ENCODE measurements at regions not wholly inside any gene's neighbourhood (a gene's known extent, or its start where the extent isn't known, plus 50 kb on each side); places are given as distances from the start of the nearest gene placed in this dataset.
"Not testable (repeated sequence)": the region's sequence is repeated elsewhere in the genome, so short reads cannot be mapped to it uniquely, and the experiment has no call there.

DNA sequence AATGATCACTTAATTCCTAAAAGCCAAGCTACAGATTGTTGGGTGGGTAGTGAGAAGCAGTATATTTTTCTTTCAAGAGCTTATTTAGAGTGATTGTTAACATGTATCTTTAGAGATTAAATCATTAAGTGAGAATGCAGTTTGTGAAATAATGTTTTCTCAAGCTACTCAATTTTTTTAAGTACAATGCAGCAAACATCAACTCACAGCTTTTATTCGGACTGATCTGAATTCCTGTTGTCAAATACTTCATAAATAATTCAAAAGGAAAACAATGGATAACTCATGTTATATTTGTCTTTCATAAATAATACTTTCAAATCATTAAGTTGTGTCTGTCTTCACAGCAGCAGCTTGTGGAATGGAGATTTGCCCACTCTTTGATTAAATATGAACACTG, 271.1 kb upstream of the DEPDC1 start:
- DNase-seq (ENCODE audit: extremely low read depth in 1 of 11, low read depth in 9 of 11, low spot score in 4 of 11) = no peak

DNA sequence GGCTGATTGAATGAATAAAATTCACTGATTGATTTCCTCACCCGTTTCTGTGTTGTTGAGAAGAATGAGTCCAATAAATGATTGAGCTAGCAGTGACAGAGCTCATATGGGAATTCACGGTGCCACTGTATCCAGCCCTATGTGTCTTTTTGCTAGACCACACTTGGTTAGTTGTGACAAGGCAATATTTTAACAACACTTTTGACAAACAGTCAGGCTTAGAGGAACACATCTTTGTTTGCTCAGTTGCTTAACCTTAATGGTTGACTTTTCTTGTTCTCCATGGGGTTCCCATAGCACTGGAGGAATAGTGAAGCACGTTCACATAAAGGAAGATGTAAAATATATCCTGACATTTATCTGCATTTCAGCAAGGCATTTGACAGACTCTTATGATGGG, 273.9 kb upstream of the DEPDC1 start:
- no peak for DNase-seq (ENCODE audit: extremely low read depth in 1 of 11, low read depth in 9 of 11, low spot score in 4 of 11)

DNA sequence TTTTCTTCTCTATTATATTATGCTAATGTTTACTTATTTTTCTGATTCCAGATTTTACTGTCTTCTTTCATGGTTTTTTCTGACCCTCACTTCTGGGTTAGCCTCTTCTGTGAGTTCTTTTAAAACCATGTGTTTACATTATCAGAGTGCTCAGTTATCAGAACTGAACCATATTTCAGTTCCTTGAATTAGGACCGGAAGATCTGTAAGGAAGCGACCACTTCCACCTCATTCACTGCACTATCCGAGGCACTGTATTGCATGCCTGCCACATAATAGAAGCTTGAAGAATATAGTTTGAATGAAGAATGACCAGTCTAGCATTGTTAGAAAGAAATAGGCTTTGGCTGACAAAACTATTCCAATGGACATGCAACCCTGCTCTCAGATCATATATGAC, 281.0 kb upstream of the DEPDC1 start:
- no peak for DNase-seq (ENCODE audit: extremely low read depth in 1 of 11, low read depth in 9 of 11, low spot score in 4 of 11)

DNA sequence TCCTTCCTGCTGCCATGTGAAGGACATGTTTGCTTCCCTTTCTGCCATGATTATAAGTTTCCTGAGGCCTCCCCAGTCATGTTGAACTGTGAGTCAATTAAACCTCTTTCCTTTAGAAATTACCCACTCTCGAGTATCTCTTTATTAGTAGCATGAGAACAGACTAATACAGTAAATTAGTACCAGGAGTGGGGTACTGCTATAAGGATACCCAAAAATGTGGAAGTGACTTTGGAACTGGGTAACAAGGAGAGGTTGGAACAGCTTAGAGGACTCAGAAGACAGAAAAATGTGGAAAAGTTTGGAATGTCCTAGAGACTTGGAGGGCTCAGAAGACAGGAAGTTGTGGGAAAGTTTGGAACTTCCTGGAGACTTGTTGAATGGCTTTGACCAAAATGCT, 283.0 kb upstream of the DEPDC1 start:
- not testable (repeated sequence) for DNase-seq (ENCODE audit: extremely low read depth in 1 of 11, low read depth in 9 of 11, low spot score in 4 of 11)

DNA sequence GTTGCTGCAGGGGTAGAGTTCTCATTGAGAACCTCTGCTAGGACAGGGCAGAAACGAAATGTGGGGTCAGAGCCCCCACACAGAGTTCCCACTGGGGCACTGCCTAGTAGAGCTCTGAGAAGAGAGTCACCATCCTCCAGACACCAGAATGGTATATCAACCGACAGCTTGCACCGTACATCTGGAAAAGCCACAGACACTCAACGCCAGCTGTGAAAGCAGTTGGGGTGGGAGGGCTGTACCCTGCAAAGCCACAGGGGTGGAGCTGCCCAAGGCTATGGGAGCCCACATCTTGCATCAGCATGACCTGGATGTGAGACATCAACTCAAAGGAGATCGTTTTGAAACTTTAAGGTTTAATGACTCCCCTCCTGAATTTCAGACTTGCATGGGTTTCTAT, 284.0 kb upstream of the DEPDC1 start:
- DNase-seq (ENCODE audit: extremely low read depth in 1 of 11, low read depth in 9 of 11, low spot score in 4 of 11) = no peak

DNA sequence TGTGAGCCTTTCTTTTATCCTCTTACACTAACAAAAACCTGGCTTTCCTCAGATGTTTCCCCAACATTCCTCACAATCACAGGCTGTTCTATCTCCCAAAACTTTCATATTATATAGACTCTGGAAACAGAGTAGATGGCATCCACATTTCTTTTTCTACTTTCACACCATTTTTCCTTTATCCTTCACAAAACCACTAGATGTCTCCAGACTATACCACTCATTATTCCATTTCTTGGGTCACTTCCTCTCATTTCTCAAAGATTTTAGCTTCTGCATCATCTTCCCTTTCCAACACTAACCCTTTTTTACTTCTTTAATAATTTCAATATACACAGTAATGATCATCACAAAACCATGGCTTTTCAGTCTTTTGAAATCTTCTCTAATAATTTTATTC, 286.0 kb upstream of the DEPDC1 start:
- DNase-seq (ENCODE audit: extremely low read depth in 1 of 11, low read depth in 9 of 11, low spot score in 4 of 11) = no peak

DNA sequence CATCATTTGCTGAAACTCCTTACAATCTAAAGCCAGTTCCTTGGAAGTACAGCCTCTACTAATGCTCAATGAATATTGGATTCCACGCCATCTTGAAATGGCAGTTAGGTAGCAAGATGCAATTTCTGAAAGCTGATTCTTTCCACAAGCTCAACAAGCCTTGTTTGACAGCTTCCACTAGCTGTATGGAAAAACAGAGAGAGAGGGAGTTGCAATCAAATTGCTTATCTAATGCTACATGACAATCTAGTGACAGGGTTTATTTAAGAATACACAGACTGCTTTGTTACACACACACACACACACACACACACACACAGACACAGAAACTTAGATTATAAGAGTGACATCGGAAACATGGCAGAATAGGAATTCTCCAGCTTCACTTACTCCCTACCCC, 288.4 kb upstream of the DEPDC1 start:
- no peak for DNase-seq (ENCODE audit: extremely low read depth in 1 of 11, low read depth in 9 of 11, low spot score in 4 of 11)

DNA sequence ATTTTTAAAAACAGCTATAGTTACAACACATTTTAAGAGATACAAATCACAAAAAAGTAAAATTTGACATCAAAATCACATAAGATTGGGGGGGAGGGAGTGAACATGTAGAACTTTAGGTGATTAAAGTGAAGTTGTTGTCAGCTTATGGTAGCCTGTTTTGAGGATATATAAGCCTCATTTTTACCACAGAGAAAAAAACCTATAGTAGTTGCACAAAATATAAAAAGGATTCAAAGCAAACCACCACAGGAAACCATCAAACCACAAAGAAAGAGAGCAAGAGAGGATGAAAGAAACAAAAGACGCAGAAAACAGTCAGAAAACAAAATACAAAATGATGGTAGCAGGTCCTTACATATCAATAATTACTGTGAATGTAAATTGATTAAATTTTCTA, 291.9 kb upstream of the DEPDC1 start:
- DNase-seq (ENCODE audit: extremely low read depth in 1 of 11, low read depth in 9 of 11, low spot score in 4 of 11) = no peak

DNA sequence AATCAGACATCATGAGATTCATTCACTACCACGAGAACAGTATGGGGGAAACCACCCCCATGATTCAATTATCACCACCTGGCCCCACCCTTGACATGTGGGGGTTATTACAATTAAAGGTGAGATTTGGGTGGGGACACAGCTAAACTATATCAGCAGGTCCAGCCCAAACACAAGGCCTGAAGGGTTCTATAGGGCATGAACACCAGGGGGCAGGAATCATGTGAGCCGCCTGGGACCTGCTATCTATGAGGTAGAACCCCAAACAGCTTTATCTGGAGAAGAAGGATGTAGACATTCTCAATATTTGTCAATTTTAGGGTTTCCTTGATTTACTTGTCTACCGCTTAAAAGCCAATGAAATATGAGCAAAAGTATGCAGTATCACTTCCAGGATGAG, 294.9 kb upstream of the DEPDC1 start:
- DNase-seq (ENCODE audit: extremely low read depth in 1 of 11, low read depth in 9 of 11, low spot score in 4 of 11) = no peak

DNA sequence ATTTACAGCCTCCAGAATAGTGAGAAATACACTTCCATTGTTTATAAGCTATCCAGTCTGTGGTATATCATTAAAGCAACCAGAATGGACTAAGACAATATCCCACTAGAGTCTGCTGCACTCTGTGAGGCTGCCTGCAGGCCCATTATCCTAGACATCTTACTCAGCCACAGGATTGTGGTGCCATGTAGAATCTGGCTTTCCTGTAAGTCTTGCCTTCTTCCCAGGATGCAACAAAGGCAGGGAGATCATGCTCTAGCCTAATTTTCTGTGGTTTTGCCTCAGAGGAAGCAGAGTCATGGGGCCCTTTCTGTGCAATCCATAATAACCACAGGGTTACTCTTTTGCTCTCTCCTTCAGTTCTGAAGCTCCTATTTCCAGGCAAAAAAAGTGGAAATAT, 299.1 kb upstream of the DEPDC1 start:
- DNase-seq (ENCODE audit: extremely low read depth in 1 of 11, low read depth in 9 of 11, low spot score in 4 of 11) = no peak

DNA sequence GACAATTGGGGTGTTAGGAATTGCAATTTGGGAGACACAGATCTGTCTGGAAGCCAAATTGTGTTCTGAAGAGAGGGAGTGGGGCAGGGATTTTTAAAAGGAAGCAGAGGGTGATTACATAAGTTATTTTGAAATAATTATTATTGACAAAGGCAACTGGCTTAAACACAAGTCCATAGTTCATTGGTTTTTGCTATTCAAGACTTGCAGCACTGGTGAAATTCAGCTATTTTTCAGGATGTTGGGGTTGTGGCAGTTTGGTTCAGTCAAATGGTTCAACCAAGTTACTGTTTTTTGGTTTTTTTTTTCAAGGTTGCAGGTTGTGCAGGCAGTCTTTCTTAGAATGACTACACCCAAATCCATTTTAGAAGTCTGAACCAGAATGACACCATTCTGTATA, 300.0 kb upstream of the DEPDC1 start:
- DNase-seq (ENCODE audit: extremely low read depth in 1 of 11, low read depth in 9 of 11, low spot score in 4 of 11) = no peak

DNA sequence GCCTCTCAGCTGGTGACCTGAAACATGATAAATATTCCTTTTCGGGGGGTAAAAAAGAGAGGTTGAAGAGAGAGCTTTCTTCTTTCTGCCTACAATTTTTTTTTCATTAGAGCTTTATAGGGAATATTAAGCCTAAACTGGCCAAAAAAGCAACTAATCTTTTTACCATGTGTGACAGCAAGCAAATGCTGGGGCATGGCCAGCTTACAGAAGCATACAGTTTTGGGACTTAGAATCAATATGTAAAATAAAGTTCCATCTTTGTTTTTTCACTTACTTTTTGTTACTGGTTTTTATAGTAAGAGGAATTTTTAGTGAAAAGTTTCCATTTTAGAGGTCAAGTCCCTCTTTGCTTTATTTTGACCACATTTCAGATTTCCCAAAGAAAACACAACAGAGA, 301.2 kb upstream of the DEPDC1 start:
- DNase-seq (ENCODE audit: extremely low read depth in 1 of 11, low read depth in 9 of 11, low spot score in 4 of 11) = no peak

DNA sequence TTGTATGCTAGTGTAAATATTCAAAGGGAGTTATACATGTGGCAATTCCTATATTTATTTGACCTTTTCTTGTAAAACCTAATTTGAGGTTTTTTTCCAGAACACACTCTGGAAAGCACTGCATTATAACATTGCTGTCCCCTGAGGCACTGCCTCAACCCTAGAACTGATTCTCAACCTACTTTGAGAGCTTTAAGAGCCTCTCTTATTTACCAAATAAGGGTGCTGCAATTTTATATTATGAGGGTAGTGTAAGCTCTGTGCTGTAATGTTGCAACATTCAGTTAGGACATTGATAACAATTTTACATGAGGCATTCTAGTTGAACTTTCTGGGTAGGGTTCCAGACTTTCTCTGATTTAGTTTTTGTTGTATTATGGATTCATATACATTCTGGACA, 302.2 kb upstream of the DEPDC1 start:
- no peak for DNase-seq (ENCODE audit: extremely low read depth in 1 of 11, low read depth in 9 of 11, low spot score in 4 of 11)

DNA sequence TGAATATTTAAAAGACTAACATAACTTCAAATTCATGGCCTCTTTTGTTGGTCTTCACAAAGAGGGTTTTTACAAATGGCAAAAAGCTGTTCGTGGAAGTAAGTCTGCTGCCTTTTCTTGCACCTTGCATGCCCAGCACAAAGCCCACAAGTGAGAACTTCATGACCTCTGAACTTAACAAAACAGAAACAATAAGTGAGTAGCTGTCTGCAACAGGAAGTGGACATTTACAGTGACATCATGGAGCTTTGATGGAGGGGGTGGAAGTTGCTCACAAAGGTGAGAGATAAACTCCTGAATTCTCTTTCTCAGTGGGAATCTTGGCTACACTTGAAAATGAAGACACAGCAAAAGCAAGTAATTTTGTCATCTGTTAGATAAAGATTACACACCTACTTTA, 303.3 kb upstream of the DEPDC1 start:
- no peak for DNase-seq (ENCODE audit: extremely low read depth in 1 of 11, low read depth in 9 of 11, low spot score in 4 of 11)

DNA sequence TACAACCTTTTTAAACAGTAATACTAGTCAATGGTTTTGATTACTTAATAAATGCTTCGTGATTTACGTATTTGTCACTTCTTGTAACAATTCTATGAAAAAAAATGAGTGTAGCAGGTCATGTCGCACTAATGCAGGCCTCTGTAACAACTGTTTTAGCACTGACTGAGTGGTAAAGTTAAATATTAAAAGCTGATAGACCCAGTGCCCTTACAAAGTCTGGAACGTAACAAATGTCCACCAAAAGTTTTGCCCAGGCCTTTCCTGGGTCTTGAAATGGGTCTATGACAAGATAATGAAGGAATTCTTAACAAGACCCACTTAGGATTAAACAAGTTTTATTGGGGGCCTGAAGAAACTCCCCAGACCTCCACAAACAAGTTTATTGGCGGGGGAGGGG, 304.6 kb upstream of the DEPDC1 start:
- DNase-seq (ENCODE audit: extremely low read depth in 1 of 11, low read depth in 9 of 11, low spot score in 4 of 11) = no peak

DNA sequence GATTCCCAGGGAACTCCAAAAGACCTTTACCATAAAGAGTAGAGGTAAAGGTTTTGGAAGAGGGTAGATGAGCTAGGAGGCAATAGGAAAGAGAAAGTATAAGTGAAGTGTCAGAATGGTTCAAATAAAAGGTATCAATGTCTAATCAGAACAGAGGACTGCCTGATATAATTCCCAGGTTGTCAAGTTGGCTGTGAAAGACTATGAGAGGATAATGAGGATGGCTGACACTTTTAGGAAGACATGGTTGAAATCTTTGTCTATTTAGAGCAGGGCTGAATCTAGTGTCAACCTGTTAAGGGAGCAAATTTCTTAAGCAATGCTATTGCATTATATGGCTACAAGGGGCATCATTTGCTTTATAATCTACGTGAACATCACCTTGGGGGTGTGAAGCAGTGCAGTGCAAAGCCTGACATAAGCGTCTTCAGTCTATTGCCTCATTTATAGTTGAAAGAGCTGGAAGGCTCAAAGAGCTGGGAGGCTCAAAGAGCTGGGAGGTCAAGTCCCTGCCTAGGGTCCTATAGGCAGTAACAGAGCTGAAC, 308.3 kb upstream of the DEPDC1 start:
- no peak for DNase-seq (ENCODE audit: extremely low read depth in 1 of 11, low read depth in 9 of 11, low spot score in 4 of 11)

DNA sequence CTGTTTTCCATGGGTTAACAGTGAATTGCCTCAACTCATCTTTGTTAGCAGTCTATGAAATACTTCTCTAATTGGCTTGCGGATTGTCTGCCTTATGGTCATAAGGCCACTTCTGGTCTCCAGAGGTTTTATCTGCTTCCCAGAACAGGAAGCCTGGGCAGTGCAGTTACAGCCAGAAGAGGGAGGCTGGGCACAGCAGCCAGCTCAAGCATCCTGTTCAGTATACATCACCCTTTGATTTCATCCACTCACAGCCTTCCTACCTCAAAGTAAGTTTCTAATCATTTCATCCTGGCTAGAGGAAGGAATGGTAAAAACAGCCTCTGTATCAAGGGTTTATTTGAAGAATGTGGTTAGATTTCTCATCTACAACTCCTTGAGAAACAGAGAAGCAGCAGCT, 311.5 kb upstream of the DEPDC1 start:
- no peak for DNase-seq (ENCODE audit: extremely low read depth in 1 of 11, low read depth in 9 of 11, low spot score in 4 of 11)

DNA sequence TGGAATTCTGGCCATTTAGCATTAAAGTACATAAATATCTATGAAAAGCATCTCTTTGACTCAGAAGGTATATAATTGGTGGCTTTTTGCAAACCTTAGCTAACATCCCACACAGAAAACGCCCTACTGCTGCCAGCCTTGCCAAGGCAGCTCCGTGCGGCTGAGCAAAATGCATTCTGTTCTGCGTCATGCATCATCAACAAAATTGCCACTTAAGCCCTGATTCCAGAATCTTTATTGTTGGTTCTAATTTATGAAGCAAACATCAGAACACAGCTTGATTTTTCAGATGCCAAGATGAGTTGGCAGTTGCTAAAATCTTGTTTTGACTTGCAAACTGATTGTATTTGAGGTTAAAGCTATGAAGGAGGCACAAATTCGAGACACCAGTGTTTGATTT, 314.9 kb upstream of the DEPDC1 start:
- DNase-seq (ENCODE audit: extremely low read depth in 1 of 11, low read depth in 9 of 11, low spot score in 4 of 11) = no peak

DNA sequence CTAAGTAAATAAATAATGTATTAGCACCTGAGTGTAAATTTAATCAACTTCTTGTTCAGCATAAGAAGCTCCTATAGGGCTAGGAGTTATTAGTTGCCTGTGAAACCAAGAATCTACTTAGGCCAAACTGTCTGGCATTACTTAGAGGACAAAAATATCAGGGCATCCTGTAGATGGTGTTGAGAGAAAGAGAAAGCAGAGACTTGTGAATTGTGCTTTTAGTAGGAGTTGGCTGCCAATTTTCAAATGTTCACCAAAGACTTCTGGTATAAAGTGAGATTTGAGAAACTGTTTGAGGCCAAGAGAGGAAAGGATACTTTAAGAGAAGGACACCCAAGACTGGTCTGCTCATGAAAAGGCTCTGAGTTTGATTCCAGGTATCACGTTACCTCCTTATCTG, 315.5 kb upstream of the DEPDC1 start:
- no peak for DNase-seq (ENCODE audit: extremely low read depth in 1 of 11, low read depth in 9 of 11, low spot score in 4 of 11)

DNA sequence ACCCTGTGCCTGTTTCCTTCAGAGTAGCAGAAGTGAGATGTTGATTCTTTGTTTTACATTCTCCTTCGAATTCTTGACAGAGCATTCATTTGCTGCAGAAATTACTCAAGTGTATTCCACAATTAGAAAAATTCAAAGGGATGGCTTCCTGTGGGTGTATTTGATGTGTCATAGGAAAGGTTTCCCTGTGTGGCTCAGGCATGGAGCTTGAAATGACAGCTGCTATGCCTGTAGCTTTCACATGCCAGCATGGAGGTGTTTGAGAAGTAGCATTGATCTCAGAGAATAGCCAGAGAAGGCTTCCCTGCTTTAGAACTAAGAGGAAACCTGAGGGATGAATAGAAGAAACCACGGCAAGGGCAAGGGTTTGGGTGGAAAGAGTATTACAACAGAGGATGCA, 317.2 kb upstream of the DEPDC1 start:
- no peak for DNase-seq (ENCODE audit: extremely low read depth in 1 of 11, low read depth in 9 of 11, low spot score in 4 of 11)

DNA sequence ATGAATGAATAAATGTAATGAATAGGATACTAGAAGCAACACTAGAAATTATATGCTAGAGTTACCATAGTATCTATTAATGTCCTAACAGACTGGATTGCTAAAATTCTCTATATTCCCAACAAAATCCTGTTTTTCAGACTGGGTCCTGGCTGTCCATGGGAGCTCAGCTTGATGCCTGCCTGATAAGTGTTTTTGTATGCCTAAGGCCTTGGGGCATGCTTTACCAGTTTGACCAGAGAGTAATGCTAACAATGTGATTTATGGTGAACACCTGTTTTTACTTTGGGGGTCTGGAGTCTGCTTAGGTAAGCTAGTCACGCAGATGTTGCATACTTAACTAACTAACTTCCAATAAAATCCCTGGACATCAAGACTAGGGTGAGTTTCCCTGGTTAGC, 318.8 kb upstream of the DEPDC1 start:
- no peak for DNase-seq (ENCODE audit: extremely low read depth in 1 of 11, low read depth in 9 of 11, low spot score in 4 of 11)
